H7 (cell line): ENCODE measurements at regions not wholly inside any gene's neighbourhood (a gene's known extent, or its start where the extent isn't known, plus 50 kb on each side); places are given as distances from the start of the nearest gene placed in this dataset.

Source experiments
- DNase-seq: peaks from one replicate; pipeline ENCODE4 v3.0.0; 2012
- H3K27me3 ChIP-seq: 2 replicates; pipeline ENCODE4 v1.6.0; 2011; ENCODE audit warnings: mild to moderate bottlenecking, low read length; ENCODE audit not compliant: control insufficient read depth, insufficient read depth
- H3K36me3 ChIP-seq: replicated peaks from 2 replicates; pipeline ENCODE4 v1.5.1; 2011; ENCODE audit warnings: low read length; ENCODE audit not compliant: control insufficient read depth, insufficient read depth
- H3K4me3 ChIP-seq: 2 replicates; pipeline ENCODE4 v1.5.1; 2011; ENCODE audit warnings: low read depth, mild to moderate bottlenecking, control low read depth, low read length, moderate library complexity; ENCODE audit not compliant: insufficient read depth

DNA sequence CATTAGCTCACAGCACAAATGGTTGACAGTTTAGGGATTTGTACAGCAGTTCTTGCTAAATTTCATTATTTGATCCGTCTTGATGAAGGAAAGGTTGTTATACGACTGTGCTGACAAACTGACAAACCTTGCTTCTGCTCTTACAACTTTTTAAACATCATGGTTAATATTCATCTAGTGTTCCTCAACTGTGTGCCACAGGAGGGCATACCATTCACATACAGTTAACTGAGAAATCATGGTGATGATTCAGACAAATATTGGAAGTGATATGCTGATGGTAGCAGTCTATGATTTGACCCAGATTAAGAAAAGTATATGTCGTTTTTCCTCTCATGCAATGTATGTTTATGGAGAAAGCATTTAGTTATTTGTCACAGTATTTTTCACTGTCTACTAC lies 129.8 kb upstream of the FSIP2 start:
- Histone ChIP-seq H3K4me3 (no peak overlapping the region), H3K27me3 (no peaks in the 10 kb centered on the region), H3K36me3 (no peaks in the 10 kb centered on the region)
- DNase-seq: no peak

DNA sequence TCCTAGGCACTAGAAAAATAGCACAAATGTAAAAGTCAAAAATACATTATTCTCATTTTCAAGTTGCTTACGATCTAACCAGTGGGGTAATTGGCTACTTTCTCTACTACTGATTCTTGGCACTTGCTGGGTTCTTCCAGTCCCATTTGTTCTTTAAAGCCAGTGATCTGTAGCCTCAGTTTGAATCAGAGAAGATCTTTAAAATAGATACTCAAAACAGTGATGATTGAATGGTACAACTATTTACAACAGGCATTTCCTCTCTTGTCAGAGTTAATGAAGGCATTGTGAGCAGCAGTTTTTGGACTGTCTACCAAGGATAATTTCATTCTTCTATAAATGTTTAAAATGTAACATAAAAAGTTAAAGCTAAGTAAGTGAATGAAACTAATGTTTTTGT lies 128.3 kb upstream of the FSIP2 start:
- Histone ChIP-seq H3K27me3 (no peaks in the 10 kb centered on the region), H3K4me3 (no peak overlapping the region), H3K36me3 (no peaks in the 10 kb centered on the region)
- DNase-seq: no peak

DNA sequence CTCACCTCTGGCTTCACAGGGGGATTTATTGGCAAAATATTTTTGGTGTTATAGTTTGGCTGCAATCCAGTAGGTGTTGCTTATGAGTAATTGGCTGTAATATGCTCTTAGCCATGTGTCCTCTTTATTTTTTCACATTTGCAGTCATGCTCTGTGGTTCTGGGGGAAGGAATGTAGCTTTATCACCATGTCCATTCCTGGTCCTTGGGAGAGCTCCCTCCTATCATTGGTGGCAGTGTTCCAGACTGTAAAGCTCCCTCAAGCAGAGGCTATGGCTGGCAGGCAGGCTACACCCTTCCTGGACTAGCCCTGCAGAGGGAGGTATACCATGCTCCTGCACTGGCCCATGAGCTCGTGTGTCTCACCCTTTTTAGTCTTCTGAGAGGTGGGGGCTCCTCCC lies 120.0 kb upstream of the FSIP2 start:
- Histone ChIP-seq H3K4me3 (no peak overlapping the region), H3K36me3 (no peaks in the 10 kb centered on the region), H3K27me3 (no peaks in the 10 kb centered on the region)
- DNase-seq: no peak

DNA sequence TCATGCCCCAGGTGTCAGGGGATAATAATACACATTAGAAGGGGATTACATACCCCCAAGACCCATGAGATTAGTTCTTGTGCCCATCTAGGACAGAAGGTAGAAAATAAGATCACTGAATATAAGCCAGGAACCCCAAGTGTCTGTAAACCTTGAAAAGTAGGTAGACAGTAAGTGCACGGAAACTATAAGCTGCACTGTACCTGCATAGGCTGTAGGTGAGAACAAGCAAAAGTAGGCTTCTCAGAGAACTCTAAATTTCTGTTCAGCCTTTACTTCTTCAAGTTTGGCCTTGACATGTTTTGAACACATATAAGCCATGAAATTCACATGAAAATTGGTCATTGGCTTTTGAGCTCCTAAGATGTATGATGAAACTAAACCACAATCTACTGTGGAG lies 113.0 kb upstream of the FSIP2 start:
- Histone ChIP-seq H3K27me3 (no peaks in the 10 kb centered on the region), H3K4me3 (no peak overlapping the region)

DNA sequence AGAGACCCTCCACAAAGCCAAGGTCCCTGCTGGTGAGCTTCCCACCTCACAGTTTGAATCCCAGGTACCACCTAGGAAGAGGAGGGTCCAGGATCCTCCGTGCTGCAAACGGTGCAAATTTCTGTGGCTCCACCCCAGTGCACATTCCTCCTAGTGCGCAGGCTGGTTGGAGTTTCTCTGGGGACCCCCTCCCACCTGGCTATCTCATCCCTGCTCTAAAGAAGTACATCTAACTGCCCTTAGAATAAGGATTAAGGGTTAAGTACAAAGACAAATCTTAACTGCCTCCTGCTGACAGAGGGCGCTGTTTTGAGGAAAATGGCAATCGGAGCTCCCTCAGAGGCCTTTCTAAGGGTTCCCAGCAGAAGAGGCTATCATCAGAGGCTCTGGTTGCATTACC lies 109.6 kb upstream of the FSIP2 start:
- Histone ChIP-seq H3K4me3 (no peak overlapping the region), H3K36me3 (no peaks in the 10 kb centered on the region), H3K27me3 (no peaks in the 10 kb centered on the region)
- DNase-seq: peak; percentile 4

More for the DNA sequence above, 113.0 kb upstream of the FSIP2 start:
- H3K36me3 ChIP-seq: no peaks in the 10 kb centered on the region
- DNase-seq: no peak

DNA sequence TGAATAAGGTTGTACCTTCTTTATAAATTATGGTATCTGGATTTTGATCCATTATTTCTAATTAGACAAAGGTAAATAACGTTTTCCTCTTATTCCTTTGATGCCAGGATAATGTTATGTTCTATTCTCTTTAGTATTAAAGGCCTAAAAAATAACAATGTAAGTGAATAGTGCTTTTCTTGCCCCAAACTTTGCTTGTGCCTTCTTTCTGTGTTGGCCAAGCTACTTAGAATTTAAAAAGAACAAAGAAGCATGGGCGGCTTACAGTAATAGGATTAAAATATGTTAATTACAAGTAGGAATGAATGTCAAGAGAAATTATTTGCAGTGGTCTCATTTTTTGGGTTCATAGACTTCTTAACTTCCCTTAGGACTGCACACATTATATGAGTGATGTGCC lies 105.0 kb upstream of the FSIP2 start:
- H3K36me3 ChIP-seq: no peaks in the 10 kb centered on the region
- no peak overlapping the region for H3K4me3 ChIP-seq
- H3K27me3 ChIP-seq: no peaks in the 10 kb centered on the region
- DNase-seq: no peak

DNA sequence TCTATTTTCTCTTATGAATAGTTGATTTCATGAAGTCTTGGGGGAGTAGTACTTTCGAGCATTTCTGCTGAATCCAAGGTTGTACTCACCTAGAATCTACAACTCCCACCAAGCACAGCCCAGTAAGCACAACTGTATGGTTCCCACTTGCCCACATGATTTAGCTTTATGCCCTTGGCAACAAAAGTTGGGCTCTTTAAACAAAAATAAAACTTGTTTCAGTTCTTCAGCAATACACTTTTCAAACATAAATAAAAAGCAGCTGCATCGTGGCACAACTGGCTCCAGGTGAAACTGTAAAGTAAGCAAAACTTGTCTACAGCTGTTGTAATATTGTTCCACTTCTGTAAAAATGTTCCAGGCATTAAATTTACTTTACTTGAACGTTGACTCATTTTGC lies 99.8 kb upstream of the FSIP2 start:
- no peak for DNase-seq
- H3K4me3 ChIP-seq: no peak overlapping the region
- no peaks in the 10 kb centered on the region for H3K36me3 ChIP-seq
- H3K27me3 ChIP-seq: no peaks in the 10 kb centered on the region

DNA sequence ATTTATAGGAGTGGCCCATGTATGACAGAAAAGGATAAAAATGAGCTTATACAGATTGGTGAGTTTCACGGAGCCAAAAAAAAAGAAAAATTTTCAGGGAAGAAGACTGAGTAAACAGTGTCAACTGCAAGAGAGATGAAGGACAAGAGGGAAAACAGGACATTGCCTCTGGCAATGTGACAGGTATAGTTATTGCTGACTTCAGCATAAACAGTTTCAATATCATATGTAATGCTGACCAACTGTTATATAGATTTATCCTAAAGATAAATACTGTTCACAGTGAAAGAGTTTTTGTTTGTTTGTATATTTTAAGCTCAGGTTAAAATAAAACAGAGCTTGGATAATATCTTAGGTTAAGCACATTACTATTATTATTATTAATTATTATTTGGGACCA lies 98.0 kb upstream of the FSIP2 start:
- Histone ChIP-seq H3K36me3 (no peaks in the 10 kb centered on the region), H3K4me3 (no peak overlapping the region), H3K27me3 (no peaks in the 10 kb centered on the region)
- no peak for DNase-seq

DNA sequence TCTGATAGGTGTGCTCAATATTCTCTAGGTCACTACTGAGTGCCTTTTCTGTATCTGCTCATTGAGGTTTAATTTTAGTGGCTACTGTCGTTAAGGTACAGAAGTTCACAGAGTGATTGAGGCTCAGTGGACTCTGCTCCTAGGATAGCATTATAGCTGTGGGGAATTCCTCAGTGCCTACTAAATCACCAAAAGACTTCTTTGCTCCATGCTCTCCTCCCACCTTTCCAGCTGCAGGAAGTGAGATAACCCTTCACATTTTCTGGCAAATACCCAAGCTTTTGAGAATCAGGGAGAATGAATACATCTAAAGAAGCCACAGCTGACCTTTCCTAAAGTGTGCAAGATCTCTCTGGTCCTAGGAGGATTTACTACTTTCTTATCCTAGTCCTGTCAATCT lies 95.2 kb upstream of the FSIP2 start:
- Histone ChIP-seq H3K27me3 (no peaks in the 10 kb centered on the region), H3K36me3 (no peaks in the 10 kb centered on the region), H3K4me3 (no peak overlapping the region)
- DNase-seq: no peak

DNA sequence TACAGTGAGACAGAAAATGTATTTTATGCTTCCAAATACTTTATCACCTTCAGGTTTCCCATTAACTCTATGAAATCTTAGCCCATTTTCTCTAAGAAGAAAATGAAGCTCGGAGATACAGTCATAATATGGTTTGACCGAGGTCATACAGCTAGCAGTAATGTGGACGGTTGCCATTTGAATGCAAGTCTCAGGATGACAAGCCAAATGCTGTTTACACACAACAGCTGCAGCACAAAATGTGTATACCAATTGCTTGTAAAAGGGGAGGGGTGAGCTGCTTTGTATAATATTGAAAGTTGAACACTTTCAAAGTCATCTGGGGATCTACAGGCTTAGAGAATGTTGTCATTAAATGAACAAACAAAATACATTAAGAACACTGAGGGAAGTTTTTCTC lies 93.8 kb upstream of the FSIP2 start:
- H3K4me3 ChIP-seq: no peak overlapping the region
- no peak for DNase-seq
- no peaks in the 10 kb centered on the region for H3K36me3 ChIP-seq

DNA sequence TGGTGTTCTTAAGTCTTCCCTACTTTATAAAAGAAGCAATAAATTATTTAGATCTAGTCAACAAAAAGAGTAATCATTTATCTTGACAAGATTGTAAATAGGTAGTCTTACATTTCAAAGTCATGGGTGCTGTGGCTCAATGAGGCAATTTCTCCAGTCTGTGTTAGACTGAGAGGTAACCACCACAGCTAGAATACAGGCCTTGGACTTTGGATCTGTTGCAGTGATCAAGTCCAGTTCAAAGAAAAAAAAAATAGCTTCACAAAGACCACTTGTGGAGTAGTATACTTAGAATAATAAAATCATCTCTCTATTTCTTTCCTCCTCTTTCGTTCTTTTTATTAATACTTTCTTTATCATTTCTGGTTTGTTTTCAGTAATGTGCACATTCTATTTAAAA lies 93.1 kb upstream of the FSIP2 start:
- H3K27me3 ChIP-seq: no peaks in the 10 kb centered on the region
- no peak for DNase-seq

More for the DNA sequence above, 93.8 kb upstream of the FSIP2 start:
- H3K27me3 ChIP-seq: no peaks in the 10 kb centered on the region

DNA sequence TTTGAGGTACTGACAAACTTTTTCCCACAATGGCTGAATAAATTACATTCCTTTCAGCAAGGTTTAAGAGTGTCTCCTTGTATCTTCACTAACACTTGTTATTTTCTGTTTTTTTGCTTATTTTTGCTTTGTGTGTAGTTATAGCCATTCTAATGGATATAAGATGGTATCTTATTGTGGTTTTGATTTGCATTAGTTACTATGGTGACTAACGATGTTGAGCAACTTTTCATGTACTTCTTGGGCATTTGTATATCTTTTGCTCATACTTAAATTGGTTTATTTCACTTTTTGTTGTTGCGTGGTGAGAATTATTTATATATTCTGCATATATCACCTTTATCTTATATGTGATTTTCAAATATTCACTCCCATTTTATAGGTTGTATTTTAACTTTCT lies 79.9 kb upstream of the FSIP2 start:
- Histone ChIP-seq H3K36me3 (no peaks in the 10 kb centered on the region), H3K4me3 (no peak overlapping the region), H3K27me3 (no peaks in the 10 kb centered on the region)
- no peak for DNase-seq

More for the DNA sequence above, 93.1 kb upstream of the FSIP2 start:
- no peaks in the 10 kb centered on the region for H3K36me3 ChIP-seq
- no peak overlapping the region for H3K4me3 ChIP-seq

DNA sequence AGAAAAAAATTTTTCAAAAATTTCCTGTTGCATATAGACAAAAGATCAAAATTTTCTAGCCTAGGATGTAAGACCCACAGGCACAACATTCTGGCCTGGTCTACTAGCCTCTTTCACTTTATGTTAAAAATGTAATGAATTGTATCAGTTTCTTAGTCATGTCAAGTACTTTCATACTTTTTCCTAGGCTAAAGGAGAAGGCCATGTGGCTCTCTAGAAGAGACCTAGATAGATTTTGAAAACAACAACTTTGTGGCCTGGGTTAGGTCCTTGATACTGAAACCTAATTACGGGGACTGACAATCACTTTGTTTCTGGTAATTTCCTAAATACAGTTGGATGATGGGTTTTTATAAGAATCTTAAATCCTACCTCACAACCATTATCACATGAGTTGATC lies 74.8 kb upstream of the FSIP2 start:
- Histone ChIP-seq H3K27me3 (no peaks in the 10 kb centered on the region), H3K4me3 (no peak overlapping the region), H3K36me3 (no peaks in the 10 kb centered on the region)
- no peak for DNase-seq

DNA sequence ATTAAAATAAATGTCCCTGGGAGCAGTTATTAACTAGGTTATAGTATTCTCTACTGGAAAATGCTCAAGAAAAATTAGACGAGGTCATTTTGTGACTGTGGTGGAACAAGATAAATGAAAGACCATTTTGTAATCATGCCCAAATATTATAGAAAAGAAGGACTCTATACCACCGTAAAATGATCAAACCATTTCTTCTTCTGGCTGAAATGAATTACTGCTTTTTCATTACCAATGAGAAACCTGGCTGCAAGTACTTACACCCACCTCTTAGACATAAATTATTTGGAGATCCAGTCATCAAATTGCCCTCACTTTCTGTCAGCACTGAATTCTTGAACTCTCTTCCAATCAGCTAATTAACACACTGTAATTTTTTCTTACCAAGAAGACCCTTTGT lies 74.2 kb upstream of the FSIP2 start:
- H3K4me3 ChIP-seq: no peak overlapping the region
- no peaks in the 10 kb centered on the region for H3K27me3 ChIP-seq
- no peaks in the 10 kb centered on the region for H3K36me3 ChIP-seq
- no peak for DNase-seq

DNA sequence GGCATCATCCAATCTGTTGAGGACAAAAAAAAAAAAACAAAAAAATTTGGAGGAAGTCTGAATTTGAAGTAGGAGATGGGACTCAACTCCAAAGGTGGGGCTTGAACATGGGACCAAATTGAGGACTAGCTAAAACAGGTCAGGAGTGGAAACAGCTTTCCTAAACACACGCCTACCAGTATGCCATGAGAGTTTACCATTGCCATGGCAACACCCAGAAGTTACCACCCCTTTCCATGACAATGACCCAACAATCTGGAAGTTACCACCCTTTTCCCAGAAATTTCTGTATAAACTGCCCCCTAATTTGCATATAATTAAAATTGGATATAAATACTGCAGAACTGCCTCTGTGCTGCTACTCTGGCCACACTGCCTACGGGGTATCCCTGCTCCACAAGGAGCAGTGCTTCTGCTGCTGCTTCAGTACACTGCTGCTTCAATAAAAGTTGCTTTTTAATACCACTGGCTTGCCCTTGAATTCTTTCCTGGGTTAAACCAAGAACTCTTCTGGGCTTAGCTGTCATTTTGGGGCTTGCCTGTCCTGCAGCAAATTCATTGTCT lies 73.3 kb upstream of the FSIP2 start:
- Histone ChIP-seq H3K4me3 (no peak overlapping the region), H3K36me3 (no peaks in the 10 kb centered on the region), H3K27me3 (no peaks in the 10 kb centered on the region)
- no peak for DNase-seq

DNA sequence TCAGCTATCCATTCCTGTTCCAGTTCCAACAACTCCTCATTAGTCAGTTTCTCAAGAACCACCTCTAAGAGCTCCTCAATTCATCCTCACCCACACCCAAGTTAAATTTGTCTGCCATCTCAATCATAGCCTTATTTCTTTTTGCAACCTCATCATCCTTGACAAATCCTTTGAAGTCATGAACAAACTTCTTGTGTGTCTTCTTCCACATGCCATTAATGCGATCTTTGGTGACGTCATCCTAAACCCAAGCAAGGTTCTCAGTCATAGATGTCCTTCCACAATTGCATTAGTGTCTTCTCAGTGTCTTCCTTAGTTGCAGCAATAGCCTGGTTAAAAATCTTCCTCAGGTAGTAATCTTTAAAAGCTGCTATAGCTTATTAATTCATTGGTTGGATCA lies 71.2 kb upstream of the FSIP2 start:
- no peak overlapping the region for H3K4me3 ChIP-seq
- H3K27me3 ChIP-seq: no peaks in the 10 kb centered on the region
- no peak for DNase-seq
- no peaks in the 10 kb centered on the region for H3K36me3 ChIP-seq
